Suprapubic skin (tissue), 4 donors: ENCODE measurements at regions not wholly inside any gene's neighbourhood (a gene's known extent, or its start where the extent isn't known, plus 50 kb on each side); places are given as distances from the start of the nearest gene placed in this dataset.

ENCODE experiments used
- DNase-seq, 2 donors: peaks; one replicate each; pipeline ENCODE4 v3.0.0-alpha.2; 2019; ENCODE audit warnings: low spot score in 2 of 2
- H3K27ac ChIP-seq: fragments of 200-600 bp; sonication (generic); one replicate; pipeline ENCODE4 v1.5.1; 2019
- H3K27me3 ChIP-seq: fragments of 200-600 bp; sonication (generic); one replicate; pipeline ENCODE4 v1.5.1; 2019
- H3K36me3 ChIP-seq: fragments of 200-600 bp; sonication (generic); one replicate; pipeline ENCODE4 v1.5.1; 2019
- H3K4me1 ChIP-seq: fragments of 200-600 bp; sonication (generic); one replicate; pipeline ENCODE4 v1.5.1; 2019
- H3K4me3 ChIP-seq: fragments of 200-600 bp; sonication (generic); one replicate; pipeline ENCODE4 v1.5.1; 2019; ENCODE audit warnings: mild to moderate bottlenecking
- H3K9me3 ChIP-seq: fragments of 200-600 bp; sonication (generic); one replicate; pipeline ENCODE4 v1.5.1; 2019
- EP300 ChIP-seq: sonication (generic); formaldehyde crosslinking; IDR thresholded peaks from one replicate; pipeline ENCODE4 v1.6.1; 2017; ENCODE audit warnings: antibody characterized with exemption
- POLR2A ChIP-seq, 2 donors: fragments of 450-650 bp; IDR thresholded peaks; one replicate each; pipeline ENCODE4 v1.6.1; 2017; ENCODE audit warnings: antibody characterized with exemption in 2 of 2, mild to moderate bottlenecking in 2 of 2, moderate library complexity in 2 of 2
- POLR2AphosphoS5 ChIP-seq, 3 donors: sonication (generic); formaldehyde crosslinking; IDR thresholded peaks; one replicate each; pipeline ENCODE4 v1.6.1; 2017; ENCODE audit warnings: antibody characterized with exemption in 3 of 3
- WGBS: methylation state at CpG from one replicate; pipeline ENCODE4 v1.1.5; 2018; 5-methylcytosine and 5-hydroxymethylcytosine counted together
- TF ChIP-seq, protein P1 (sequence below), 2 donors: fragments of 200-600 bp in 1 of 2; fragments of 450-650 bp in 1 of 2; sonication (generic) in 1 of 2; IDR thresholded peaks; one replicate each; pipeline ENCODE4 v1.5.1; 2016 to 2019; ENCODE audit warnings: antibody characterized with exemption in 2 of 2, mild to moderate bottlenecking in 1 of 2, moderate library complexity in 1 of 2

DNA sequence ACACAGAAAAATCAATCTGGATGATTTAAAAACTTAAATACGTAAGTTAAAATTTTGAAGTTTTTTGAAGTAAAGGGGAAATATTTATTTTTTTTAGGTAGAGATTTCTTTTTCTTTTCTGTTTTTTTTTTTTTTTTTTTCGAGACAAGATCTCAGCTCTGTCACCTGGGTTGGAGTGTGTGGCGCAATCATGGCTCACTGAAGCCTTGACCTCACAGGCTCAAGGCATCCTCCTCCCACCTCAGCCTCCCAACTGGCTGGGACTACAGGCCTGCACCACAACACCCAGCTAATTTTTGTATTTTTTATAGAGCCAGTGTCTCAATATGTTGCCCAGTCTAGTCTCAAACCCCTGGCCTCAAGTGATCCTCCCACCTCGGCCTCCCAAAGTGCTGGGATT lies 120.4 kb upstream of the CLDN10 start:
- no peaks in the 10 kb centered on the region for H3K9me3 ChIP-seq
- WGBS, result 87% methylated on average over 4 of the region's 4 CpGs
- no peaks in the 10 kb centered on the region for H3K4me1 ChIP-seq
- no peak overlapping the region for H3K4me3 ChIP-seq
- TF ChIP-seq, protein P1, sequence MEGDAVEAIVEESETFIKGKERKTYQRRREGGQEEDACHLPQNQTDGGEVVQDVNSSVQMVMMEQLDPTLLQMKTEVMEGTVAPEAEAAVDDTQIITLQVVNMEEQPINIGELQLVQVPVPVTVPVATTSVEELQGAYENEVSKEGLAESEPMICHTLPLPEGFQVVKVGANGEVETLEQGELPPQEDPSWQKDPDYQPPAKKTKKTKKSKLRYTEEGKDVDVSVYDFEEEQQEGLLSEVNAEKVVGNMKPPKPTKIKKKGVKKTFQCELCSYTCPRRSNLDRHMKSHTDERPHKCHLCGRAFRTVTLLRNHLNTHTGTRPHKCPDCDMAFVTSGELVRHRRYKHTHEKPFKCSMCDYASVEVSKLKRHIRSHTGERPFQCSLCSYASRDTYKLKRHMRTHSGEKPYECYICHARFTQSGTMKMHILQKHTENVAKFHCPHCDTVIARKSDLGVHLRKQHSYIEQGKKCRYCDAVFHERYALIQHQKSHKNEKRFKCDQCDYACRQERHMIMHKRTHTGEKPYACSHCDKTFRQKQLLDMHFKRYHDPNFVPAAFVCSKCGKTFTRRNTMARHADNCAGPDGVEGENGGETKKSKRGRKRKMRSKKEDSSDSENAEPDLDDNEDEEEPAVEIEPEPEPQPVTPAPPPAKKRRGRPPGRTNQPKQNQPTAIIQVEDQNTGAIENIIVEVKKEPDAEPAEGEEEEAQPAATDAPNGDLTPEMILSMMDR (IDR thresholded peaks at IDR 0.05), result no peak
- TF ChIP-seq EP300, result no peak
- no peak for TF ChIP-seq POLR2A (IDR thresholded peaks at IDR 0.05)
- no peak for TF ChIP-seq POLR2AphosphoS5 (IDR thresholded peaks at IDR 0.05)
- no peaks in the 10 kb centered on the region for H3K36me3 ChIP-seq
- no peak for DNase-seq
- no peaks in the 10 kb centered on the region for H3K27me3 ChIP-seq
- no peak overlapping the region for H3K27ac ChIP-seq

DNA sequence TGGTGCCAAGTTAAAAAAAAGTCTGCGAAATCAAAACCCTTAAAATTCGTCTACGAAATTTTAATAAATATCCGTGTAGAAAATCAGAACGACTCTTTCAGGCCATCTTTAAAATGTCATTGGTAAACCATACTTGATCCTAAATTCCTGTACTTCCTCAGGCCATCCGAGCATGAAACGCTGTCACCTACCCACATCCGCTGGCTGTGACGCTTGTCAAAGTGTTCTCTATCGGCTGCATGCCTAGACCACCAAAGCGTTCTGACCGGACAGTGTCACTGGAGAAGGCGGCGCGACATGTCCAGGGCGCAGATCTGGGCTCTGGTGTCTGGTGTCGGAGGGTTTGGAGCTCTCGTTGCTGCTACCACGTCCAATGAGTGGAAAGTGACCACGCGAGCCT lies 119.0 kb upstream of the CLDN10 start:
- no peak overlapping the region for H3K27ac ChIP-seq
- no peak overlapping the region for H3K4me3 ChIP-seq
- H3K36me3 ChIP-seq, result no peaks in the 10 kb centered on the region
- no peak for TF ChIP-seq POLR2A (IDR thresholded peaks at IDR 0.05)
- no peak for TF ChIP-seq POLR2AphosphoS5 (IDR thresholded peaks at IDR 0.05)
- TF ChIP-seq, protein P1 (IDR thresholded peaks at IDR 0.05), result no peak
- H3K4me1 ChIP-seq, result no peaks in the 10 kb centered on the region
- H3K27me3 ChIP-seq, result no peaks in the 10 kb centered on the region
- no peaks in the 10 kb centered on the region for H3K9me3 ChIP-seq
- 93% methylated on average over 21 of the region's 21 CpGs for WGBS
- no peak for DNase-seq

DNA sequence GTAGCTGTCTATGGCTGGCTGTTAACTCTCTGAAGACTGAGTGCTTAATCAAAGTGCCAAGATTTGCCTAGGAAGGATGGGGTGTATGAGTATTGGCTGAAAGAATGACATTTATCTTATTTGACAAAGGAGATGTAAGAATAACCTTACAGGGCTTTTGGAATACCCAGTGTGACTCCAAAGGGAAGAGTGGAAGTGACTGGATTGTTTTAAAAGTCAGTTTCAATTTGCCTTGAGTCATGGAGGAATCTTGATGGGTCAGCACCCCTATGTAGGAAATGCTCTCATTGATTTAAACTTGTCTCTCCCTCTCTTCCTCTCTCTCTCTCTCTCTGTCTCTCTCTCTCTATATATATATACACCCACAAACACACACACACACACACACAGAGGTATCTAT lies 118.4 kb upstream of the CLDN10 start:
- Histone ChIP-seq H3K4me3 (no peak overlapping the region), H3K27ac (no peak overlapping the region), H3K9me3 (no peaks in the 10 kb centered on the region), H3K4me1 (no peaks in the 10 kb centered on the region), H3K36me3 (no peaks in the 10 kb centered on the region), H3K27me3 (no peaks in the 10 kb centered on the region)
- DNase-seq, result no peak
- TF ChIP-seq, protein P1 (IDR thresholded peaks at IDR 0.05), result no peak
- TF ChIP-seq POLR2AphosphoS5 (IDR thresholded peaks at IDR 0.05) (no peak), POLR2A (IDR thresholded peaks at IDR 0.05) (no peak), EP300 (no peak)

DNA sequence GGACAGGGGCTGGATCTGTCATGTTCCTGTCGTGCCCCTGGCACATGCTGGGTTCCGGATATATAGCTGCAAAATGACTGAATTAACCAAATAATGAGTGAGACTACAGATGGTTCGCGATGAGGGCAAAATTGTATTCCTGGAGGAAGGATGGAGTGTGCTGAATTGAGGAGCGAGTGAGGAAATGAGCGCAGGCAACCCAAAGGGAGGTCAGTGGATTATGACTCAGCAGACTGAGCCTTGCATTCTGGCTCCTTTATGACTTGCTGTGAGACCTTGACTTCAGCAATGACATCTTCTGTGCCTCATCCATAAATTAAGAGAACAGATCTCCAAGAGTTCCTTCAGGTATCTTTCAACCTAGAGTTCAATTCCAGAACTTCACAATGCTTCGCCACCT lies 115.0 kb upstream of the CLDN10 start:
- Histone ChIP-seq H3K4me1 (no peaks in the 10 kb centered on the region), H3K36me3 (no peaks in the 10 kb centered on the region), H3K27me3 (no peaks in the 10 kb centered on the region), H3K4me3 (no peak overlapping the region), H3K9me3 (no peaks in the 10 kb centered on the region), H3K27ac (no peak overlapping the region)
- no peak for DNase-seq
- TF ChIP-seq POLR2A (IDR thresholded peaks at IDR 0.05) (no peak), EP300 (no peak), POLR2AphosphoS5 (IDR thresholded peaks at IDR 0.05) (no peak)
- 89% methylated on average over 7 of the region's 7 CpGs for WGBS

DNA sequence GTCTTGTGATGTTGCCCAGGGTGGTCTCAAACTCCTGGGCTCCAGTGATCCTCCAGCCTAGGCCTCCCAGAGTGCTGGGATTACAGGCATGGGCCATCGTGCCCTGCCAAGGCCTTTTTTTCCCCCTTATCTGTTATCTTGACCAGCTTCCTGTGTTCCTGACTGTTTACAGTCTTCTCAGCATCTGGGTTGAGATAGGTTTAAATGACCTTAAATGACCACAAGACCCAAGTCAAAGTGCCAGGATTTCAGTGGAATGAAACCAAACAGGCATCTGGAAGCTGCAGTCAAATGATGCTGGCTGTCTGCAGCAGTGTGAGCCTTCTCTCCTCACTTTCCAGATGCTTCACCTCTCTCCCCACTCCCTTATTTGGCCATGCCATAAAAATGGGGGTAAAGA lies 114.2 kb upstream of the CLDN10 start:
- H3K9me3 ChIP-seq, result no peaks in the 10 kb centered on the region
- no peaks in the 10 kb centered on the region for H3K27me3 ChIP-seq
- no peak for DNase-seq
- 87% methylated on average over 1 of the region's 1 CpG for whole genome bisulfite sequencing
- TF ChIP-seq POLR2A (IDR thresholded peaks at IDR 0.05), result no peak
- TF ChIP-seq POLR2AphosphoS5 (IDR thresholded peaks at IDR 0.05), result no peak
- TF ChIP-seq EP300, result no peak
- TF ChIP-seq, protein P1 (IDR thresholded peaks at IDR 0.05), result no peak
- H3K27ac ChIP-seq, result no peak overlapping the region
- H3K4me1 ChIP-seq, result no peaks in the 10 kb centered on the region
- H3K4me3 ChIP-seq, result no peak overlapping the region
- no peaks in the 10 kb centered on the region for H3K36me3 ChIP-seq

DNA sequence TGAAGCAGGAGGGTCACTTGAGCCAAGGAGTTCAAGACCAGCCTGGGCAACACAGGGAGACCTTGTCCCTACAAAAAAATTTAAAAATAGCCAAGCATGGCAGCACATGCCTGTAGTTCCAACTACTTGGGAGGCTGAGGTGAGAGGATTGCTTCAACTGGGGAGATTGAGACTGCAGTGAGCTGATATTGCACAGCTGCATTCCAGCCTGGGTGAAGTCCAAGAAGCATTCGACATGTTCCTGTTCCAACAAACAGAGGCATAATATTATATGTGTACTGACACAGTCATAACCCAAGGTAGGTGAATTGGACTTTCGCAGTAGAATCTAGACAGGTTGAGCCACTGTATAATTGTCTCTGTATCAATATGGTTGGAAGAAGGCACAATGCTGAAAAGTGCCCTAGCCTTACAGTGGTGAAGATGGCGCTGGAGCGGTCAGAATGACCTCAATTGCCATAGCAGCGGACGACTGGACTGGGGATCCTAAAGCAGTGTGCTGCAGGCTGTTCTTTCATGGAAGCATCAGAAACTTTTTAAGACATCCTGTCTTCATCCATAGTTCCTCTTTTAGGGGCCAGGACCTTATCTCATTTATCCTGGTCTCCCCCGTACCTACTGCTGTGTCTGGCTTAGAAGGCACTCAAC lies 112.0 kb upstream of the CLDN10 start:
- no peaks in the 10 kb centered on the region for H3K9me3 ChIP-seq
- H3K4me3 ChIP-seq, result no peak overlapping the region
- DNase-seq, result no peak
- no peak overlapping the region for H3K27ac ChIP-seq
- no peaks in the 10 kb centered on the region for H3K36me3 ChIP-seq
- WGBS, result 84% methylated on average over 7 of the region's 7 CpGs
- H3K4me1 ChIP-seq, result no peaks in the 10 kb centered on the region
- no peak for TF ChIP-seq POLR2A (IDR thresholded peaks at IDR 0.05)
- no peak for TF ChIP-seq EP300
- TF ChIP-seq, protein P1 (IDR thresholded peaks at IDR 0.05), result no peak
- no peak for TF ChIP-seq POLR2AphosphoS5 (IDR thresholded peaks at IDR 0.05)
- no peaks in the 10 kb centered on the region for H3K27me3 ChIP-seq
